A172 (cell line): ENCODE measurements at regions not wholly inside any gene's neighbourhood (a gene's known extent, or its start where the extent isn't known, plus 50 kb on each side); places are given as distances from the start of the nearest gene placed in this dataset.
"Not testable (repeated sequence)": the region's sequence is repeated elsewhere in the genome, so short reads cannot be mapped to it uniquely, and the experiment has no call there.

Source experiments
- DNase-seq: peaks from one replicate; pipeline ENCODE4 v3.0.0-alpha.2; 2015; ENCODE audit warnings: low spot score

- no peak for DNase-seq
Measured at GRCh38 chr6:11409371-11409770, 128.2 kb upstream of the TMEM170B start.

GRCh38 chr6:11407414-11407813 is 130.1 kb upstream of the TMEM170B start:
- no peak for DNase-seq

- DNase-seq, result no peak
Measured at GRCh38 chr6:11404838-11405237, 132.7 kb upstream of the TMEM170B start.

- DNase-seq, result no peak
Measured at GRCh38 chr6:11404081-11404480, 133.5 kb upstream of the TMEM170B start.

- DNase-seq, result no peak
Measured at GRCh38 chr6:11403035-11403601, 134.4 kb upstream of the TMEM170B start.

GRCh38 chr6:11402581-11402980 is 135.0 kb upstream of the TMEM170B start:
- DNase-seq, result not testable (repeated sequence)

GRCh38 chr6:11401954-11402353 is 135.6 kb upstream of the TMEM170B start:
- DNase-seq, result not testable (repeated sequence)

GRCh38 chr6:11398451-11399326 is 138.9 kb upstream of the TMEM170B start:
- no peak for DNase-seq

GRCh38 chr6:11397622-11398450 is 139.7 kb upstream of the TMEM170B start:
- DNase-seq, result no peak

GRCh38 chr6:11396860-11397259 is 140.7 kb upstream of the TMEM170B start:
- DNase-seq, result no peak

- DNase-seq, result peak; percentile 63
Measured at GRCh38 chr6:11393713-11394627, 143.6 kb upstream of the TMEM170B start.

GRCh38 chr6:11392778-11393507 is 144.6 kb upstream of the TMEM170B start:
- peak; percentile 57 for DNase-seq

GRCh38 chr6:11391934-11392777 is 145.4 kb upstream of the TMEM170B start:
- DNase-seq, result no peak

- no peak for DNase-seq
Measured at GRCh38 chr6:11389977-11390376, 147.6 kb upstream of the TMEM170B start.

- no peak for DNase-seq
Measured at GRCh38 chr6:11388983-11389944, 148.3 kb upstream of the TMEM170B start.

- DNase-seq, result no peak
Measured at GRCh38 chr6:11387707-11388430, 149.7 kb upstream of the TMEM170B start.

GRCh38 chr6:11386726-11387125 is 150.8 kb upstream of the TMEM170B start:
- no peak for DNase-seq

- DNase-seq, result no peak
Measured at GRCh38 chr6:11386323-11386722, 151.2 kb upstream of the TMEM170B start.
